Type B pancreatic cell (in vitro differentiated cells): ENCODE measurements at regions not wholly inside any gene's neighbourhood (a gene's known extent, or its start where the extent isn't known, plus 50 kb on each side); places are given as distances from the start of the nearest gene placed in this dataset.

Experiments
- DNase-seq: peaks from one replicate; pipeline ENCODE4 v3.0.0; 2021; ENCODE audit warnings: mixed read lengths; ENCODE audit not compliant: unreplicated experiment; ENCODE audit errors: extremely low spot score
- H3K27ac Mint-ChIP-seq: 2 replicates; pipeline ENCODE4 v1.8.0; 2021; ENCODE audit warnings: mild to moderate bottlenecking, mixed read lengths
- H3K27me3 Mint-ChIP-seq: 2 replicates; pipeline ENCODE4 v1.8.0; 2021; ENCODE audit warnings: mixed read lengths
- H3K36me3 Mint-ChIP-seq: 2 replicates; pipeline ENCODE4 v1.8.0; 2021; ENCODE audit warnings: mixed read lengths
- H3K4me1 Mint-ChIP-seq: one replicate; pipeline ENCODE4 v1.8.0; 2021; ENCODE audit warnings: mixed read lengths; ENCODE audit not compliant: unreplicated experiment
- H3K4me3 Mint-ChIP-seq: 2 replicates; pipeline ENCODE4 v1.8.0; 2021; ENCODE audit warnings: mild to moderate bottlenecking, mixed read lengths
- H3K9me3 Mint-ChIP-seq: 2 replicates; pipeline ENCODE4 v1.8.0; 2021; ENCODE audit warnings: mixed read lengths
- CTCF ChIP-seq: fragments of 200-600 bp; sonication (generic); conservative IDR thresholded peaks from 2 replicates; pipeline ENCODE4 v1.5.0; 2021; ENCODE audit warnings: antibody characterized with exemption, mild to moderate bottlenecking

DNA sequence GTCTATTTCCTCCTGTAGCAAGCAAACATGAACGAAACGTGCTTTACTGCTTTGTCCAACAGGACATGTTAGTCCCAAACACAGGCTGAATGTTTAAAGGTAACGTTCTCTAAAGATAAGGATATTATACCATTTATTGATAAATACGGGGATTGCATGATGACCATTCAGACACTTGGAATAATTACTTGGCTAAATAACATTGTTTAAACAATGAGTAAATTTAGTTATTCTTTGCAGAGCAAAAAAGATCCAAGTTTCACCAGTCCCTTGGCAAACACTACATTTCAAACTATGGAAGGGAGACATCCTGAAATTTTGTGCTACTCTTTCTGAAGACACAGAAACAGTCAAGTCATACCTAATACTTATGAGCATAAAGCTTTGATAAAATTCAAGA is 88.0 kb downstream of the ZNF280B start:
- no peak for TF ChIP-seq CTCF
- Mint-ChIP-seq H3K9me3 (no peaks in the 10 kb centered on the region), H3K4me3 (no peak overlapping the region), H3K36me3 (no peaks in the 10 kb centered on the region), H3K4me1 (no peaks in the 10 kb centered on the region), H3K27ac (no peak overlapping the region), H3K27me3 (peaks cover 85% of the 10 kb centered on the region)
- no peak for DNase-seq

DNA sequence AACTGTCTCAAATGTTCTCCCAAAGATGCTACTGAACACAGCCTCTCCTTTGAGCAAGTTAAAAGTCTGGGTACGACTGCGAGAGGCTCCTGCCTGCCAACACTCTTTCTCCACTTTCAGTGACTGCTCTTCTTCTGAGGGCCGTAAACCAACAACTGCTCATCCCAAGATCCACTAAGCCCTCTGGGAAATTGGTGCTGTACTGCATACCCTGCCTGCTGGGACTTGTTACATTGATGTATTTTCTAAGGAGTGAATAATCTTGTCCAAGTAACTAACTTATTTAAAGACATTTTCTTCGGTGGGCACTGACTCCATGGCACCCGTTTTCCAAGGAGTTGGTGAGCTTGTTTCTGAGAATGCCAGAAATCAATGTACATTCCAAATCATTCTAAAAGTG is 87.2 kb downstream of the ZNF280B start:
- Mint-ChIP-seq H3K27ac (no peak overlapping the region), H3K4me3 (no peak overlapping the region), H3K4me1 (no peaks in the 10 kb centered on the region), H3K36me3 (no peaks in the 10 kb centered on the region), H3K27me3 (peaks cover 82% of the 10 kb centered on the region), H3K9me3 (no peaks in the 10 kb centered on the region)
- no peak for TF ChIP-seq CTCF
- DNase-seq, result no peak

GRCh38 chr22:22422629-22423112 is 85.9 kb downstream of the ZNF280B start:
- Mint-ChIP-seq H3K27ac (no peak overlapping the region), H3K4me1 (no peaks in the 10 kb centered on the region), H3K27me3 (peaks cover 83% of the 10 kb centered on the region), H3K36me3 (no peaks in the 10 kb centered on the region), H3K9me3 (no peaks in the 10 kb centered on the region), H3K4me3 (no peak overlapping the region)
- peak; percentile 91 for TF ChIP-seq CTCF
- no peak for DNase-seq

GRCh38 chr22:22423681-22424080 is 84.9 kb downstream of the ZNF280B start:
- Mint-ChIP-seq H3K27me3 (peaks cover 84% of the 10 kb centered on the region), H3K4me1 (no peaks in the 10 kb centered on the region)

DNA sequence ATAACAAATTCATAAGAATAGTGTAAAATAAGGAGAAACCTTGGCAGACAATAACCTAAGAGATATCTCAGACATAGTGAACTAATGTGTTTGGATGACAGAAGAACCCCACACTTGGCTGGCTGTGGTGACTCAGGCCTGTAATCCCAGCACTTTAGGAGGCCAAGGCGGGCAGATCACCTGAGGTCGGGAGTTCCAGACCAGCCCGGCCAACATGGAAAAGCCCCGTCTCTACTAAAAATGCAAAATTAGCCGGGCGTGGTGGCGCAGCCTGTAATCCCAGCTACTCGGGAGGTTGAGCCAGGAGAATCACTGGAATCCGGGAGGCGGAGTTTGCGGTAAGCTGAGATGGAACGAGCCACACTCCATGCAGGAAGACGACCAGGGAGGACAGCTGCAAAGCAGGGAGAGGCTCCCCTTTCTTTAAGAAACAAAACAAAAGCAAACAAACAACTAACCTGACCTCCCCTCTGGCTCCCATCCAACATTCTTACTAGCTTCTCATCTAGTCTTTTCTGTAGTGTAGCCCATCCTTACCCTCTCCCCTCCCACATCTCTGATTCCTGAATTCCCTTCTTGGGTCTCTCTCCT is 84.2 kb downstream of the ZNF280B start:
- Mint-ChIP-seq H3K27me3 (peaks cover 82% of the 10 kb centered on the region), H3K9me3 (no peaks in the 10 kb centered on the region), H3K4me1 (no peaks in the 10 kb centered on the region), H3K4me3 (no peak overlapping the region), H3K36me3 (no peaks in the 10 kb centered on the region), H3K27ac (no peak overlapping the region)
- no peak for TF ChIP-seq CTCF
- DNase-seq, result no peak

More at GRCh38 chr22:22423681-22424080, 84.9 kb downstream of the ZNF280B start:
- Mint-ChIP-seq H3K4me3 (no peak overlapping the region), H3K36me3 (no peaks in the 10 kb centered on the region), H3K27ac (no peak overlapping the region), H3K9me3 (no peaks in the 10 kb centered on the region)
- TF ChIP-seq CTCF, result no peak
- no peak for DNase-seq
